ENCODE measurements at regions not wholly inside any gene's neighbourhood (a gene's known extent, or its start where the extent isn't known, plus 50 kb on each side); places are given as distances from the start of the nearest gene placed in this dataset.

DNA sequence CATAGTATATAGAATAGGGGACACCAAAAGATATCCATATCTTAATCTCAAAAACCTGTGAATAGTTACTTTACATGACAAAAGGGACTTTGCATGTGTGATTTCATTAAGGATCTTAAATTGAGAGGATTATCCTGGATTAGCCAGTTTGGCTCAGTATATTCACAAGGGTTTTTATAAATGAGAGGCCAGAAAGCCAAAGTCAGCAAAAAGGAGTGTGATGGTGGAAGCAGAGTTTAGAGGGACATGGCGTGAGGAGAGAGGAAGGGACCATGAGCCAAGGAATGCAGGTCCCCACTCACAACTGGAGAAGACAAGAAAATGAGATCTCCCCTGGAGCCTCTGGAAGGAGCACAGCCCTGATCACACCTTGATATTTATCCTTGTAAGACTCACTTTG lies 648.5 kb upstream of the LCORL start:
- Histone ChIP-seq H3K27ac (ENCODE audit: insufficient read length, low read depth, low read length) (no peak overlapping the region), H3T11ph (ENCODE audit: low read length) (no peak overlapping the region), H3K27me3 (ENCODE audit: insufficient read depth, low read length) (no peaks in the 10 kb centered on the region), H4K20me1 (ENCODE audit: control insufficient read depth, insufficient read depth, insufficient read length) (no peaks in the 10 kb centered on the region), H3K9ac (ENCODE audit: extremely low read depth, insufficient read length, low read length) (no peak overlapping the region), H4K5ac (ENCODE audit: insufficient read length, low read depth, low read length) (no peak overlapping the region), H3K4me1 (ENCODE audit: insufficient read depth, low read length) (no peaks in the 10 kb centered on the region), H2BK120ac (ENCODE audit: low read depth, low read length, poor library complexity, severe bottlenecking) (no peak overlapping the region), H2BK5ac (ENCODE audit: insufficient read length, low read length) (no peak overlapping the region), H2BK12ac (ENCODE audit: insufficient read length, low read depth, low read length) (no peak overlapping the region), H3K56ac (ENCODE audit: insufficient read length, low read depth, low read length) (no peak overlapping the region), H3K79me2 (ENCODE audit: insufficient read depth, low read length) (no peaks in the 10 kb centered on the region), H3K9me3 (ENCODE audit: control insufficient read depth, low read depth, low read length) (no peaks in the 10 kb centered on the region), H3K4me2 (ENCODE audit: insufficient read depth, insufficient read length, low read length) (no peak overlapping the region), H3K18ac (ENCODE audit: insufficient read length, low read depth, low read length) (no peak overlapping the region), H3K23ac (ENCODE audit: insufficient read length, low read depth, low read length) (no peak overlapping the region), H2AK5ac (ENCODE audit: insufficient read length, low read length) (no peak overlapping the region), H2BK20ac (ENCODE audit: low read depth, low read length, poor library complexity, severe bottlenecking) (no peak overlapping the region), H2AFZ (ENCODE audit: low read length) (no peak overlapping the region), H3K4ac (ENCODE audit: low read depth, low read length) (no peak overlapping the region), H3K23me2 (ENCODE audit: insufficient read length, low read depth, low read length, poor library complexity, severe bottlenecking) (no peaks in the 10 kb centered on the region), H3K79me1 (ENCODE audit: insufficient read depth, low read depth, low read length, poor library complexity, severe bottlenecking) (no peaks in the 10 kb centered on the region), H4K91ac (ENCODE audit: insufficient read length, low read depth, low read length) (no peak overlapping the region), H3K14ac (ENCODE audit: insufficient read depth, low read length) (no peak overlapping the region), H4K8ac (replicated peaks; ENCODE audit: insufficient read length, low read depth, low read length) (no peak overlapping the region), H2BK15ac (ENCODE audit: low read depth, low read length) (no peak overlapping the region)
- no peaks in the 10 kb centered on the region for H3K4me1 Mint-ChIP-seq
- H3K27me3 Mint-ChIP-seq (ENCODE audit: low read depth): no peaks in the 10 kb centered on the region
- no peak overlapping the region for H3K4me3 Mint-ChIP-seq
- H3K36me3 Mint-ChIP-seq (ENCODE audit: insufficient read depth in 1 of 3, low read depth in 3 of 3): peaks cover 0 to 9% (median 2%) of the 10 kb centered on the region in 3 experiments; a peak in 3 of 7 replicates
- no peak overlapping the region for H3K27ac Mint-ChIP-seq
- no peak for DNase-seq
- peaks cover 7 to 8% of the 10 kb centered on the region in 2 experiments; a peak in 4 of 5 replicates for H3K9me3 Mint-ChIP-seq
- WGBS (ENCODE audit: extremely low coverage, insufficient read length, low lambda C conversion rate): no CpG with 5 or more reads among the region's 1 CpG
- TF ChIP-seq, protein P1, sequence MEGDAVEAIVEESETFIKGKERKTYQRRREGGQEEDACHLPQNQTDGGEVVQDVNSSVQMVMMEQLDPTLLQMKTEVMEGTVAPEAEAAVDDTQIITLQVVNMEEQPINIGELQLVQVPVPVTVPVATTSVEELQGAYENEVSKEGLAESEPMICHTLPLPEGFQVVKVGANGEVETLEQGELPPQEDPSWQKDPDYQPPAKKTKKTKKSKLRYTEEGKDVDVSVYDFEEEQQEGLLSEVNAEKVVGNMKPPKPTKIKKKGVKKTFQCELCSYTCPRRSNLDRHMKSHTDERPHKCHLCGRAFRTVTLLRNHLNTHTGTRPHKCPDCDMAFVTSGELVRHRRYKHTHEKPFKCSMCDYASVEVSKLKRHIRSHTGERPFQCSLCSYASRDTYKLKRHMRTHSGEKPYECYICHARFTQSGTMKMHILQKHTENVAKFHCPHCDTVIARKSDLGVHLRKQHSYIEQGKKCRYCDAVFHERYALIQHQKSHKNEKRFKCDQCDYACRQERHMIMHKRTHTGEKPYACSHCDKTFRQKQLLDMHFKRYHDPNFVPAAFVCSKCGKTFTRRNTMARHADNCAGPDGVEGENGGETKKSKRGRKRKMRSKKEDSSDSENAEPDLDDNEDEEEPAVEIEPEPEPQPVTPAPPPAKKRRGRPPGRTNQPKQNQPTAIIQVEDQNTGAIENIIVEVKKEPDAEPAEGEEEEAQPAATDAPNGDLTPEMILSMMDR (conservative IDR thresholded peaks at IDR 0.05): no peak
